GM18499 (cell line): ENCODE measurements at regions not wholly inside any gene's neighbourhood (a gene's known extent, or its start where the extent isn't known, plus 50 kb on each side); places are given as distances from the start of the nearest gene placed in this dataset.

Experiments
- ATAC-seq: cut with Tn5 transposase; IDR thresholded peaks from one replicate; pipeline ENCODE4 v1.9.1; 2021; ENCODE audit warnings: moderate number of reproducible peaks; ENCODE audit not compliant: insufficient read depth, unreplicated experiment

DNA sequence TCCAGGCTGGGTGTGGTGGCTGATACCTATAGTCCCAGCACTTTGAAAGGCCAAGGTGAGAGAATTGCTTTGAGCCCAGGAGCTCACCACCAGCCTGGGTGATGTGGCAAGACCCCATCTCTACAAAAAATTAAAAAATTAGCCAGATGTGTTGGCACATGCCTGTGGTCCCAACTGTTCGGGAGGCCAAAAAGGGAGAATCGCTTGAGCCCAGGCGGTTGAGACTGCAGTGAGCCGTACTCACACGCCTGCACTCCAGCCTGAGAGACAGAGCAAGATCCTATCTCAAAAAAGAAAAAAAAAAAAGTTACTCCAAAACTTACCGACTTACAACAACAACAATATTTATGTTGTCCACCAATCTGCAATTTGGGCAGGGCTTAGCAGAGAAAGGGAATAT, 178.0 kb upstream of the FN1 start:
- no peak for ATAC-seq

GRCh38 chr2:215613280-215613679, 177.4 kb upstream of the FN1 start:
- no peak for ATAC-seq

- no peak for ATAC-seq
Measured at GRCh38 chr2:215612786-215613185, 176.9 kb upstream of the FN1 start.

DNA sequence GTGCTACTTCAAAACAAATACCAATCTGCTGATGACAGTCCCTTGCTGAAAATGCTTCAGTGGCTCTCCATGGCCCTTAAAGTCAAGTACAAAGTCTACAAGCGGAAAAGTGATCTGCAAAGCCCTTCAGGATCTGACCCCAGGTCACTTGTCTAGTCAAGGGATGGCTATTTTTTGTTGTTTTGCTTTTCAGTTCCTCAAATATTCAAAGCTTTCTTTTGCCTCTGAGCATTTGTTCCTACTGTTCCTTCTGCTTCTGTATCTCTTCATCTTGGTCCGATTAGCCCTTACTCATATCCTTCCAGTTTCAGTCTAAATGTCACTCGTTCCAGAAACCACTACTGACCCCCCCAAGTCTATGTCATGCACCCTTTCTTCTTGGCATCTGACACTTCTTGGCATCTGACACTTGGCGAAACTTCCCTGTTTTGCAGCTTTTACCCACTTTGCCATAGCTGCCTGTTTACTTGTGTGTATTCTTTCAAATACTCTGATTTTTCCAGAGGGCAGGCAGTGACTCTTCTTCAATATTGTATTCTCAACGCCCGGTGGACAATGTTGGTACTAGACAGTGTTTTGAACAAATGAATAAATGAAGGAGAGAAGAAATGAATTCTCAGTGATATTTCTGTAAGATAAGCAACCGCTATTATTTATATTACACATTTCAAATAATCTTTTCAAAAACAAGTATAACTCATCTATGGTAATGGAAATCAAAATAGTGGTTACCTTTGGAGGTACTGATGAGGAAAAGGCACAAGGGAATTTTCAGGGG, 175.9 kb upstream of the FN1 start:
- no peak for ATAC-seq

- ATAC-seq: no peak
Measured at GRCh38 chr2:215609089-215610032, 173.5 kb upstream of the FN1 start.

DNA sequence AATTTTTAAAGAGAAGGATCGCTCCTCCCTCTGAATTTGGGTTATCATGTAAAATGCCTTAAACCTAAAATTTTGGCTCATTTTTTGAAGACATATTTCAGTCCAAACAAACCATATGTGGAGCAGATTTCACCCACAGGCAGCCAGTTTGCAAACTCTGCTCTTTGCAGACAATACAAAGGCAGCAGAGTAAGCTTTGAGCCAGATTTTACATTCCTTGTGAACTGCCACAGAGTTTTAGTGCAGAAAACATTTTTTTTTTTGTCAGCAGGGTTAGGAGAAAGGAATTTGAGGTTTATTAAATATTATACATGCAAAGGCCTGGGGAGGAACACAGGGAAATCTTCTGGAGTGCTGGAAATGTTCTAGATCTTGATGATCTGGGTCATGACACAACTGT, 171.9 kb upstream of the FN1 start:
- ATAC-seq: no peak

- ATAC-seq: no peak
Measured at GRCh38 chr2:215606219-215606618, 170.4 kb upstream of the FN1 start.

- ATAC-seq: no peak
Measured at GRCh38 chr2:215605214-215605613, 169.3 kb upstream of the FN1 start.

- no peak for ATAC-seq
Measured at GRCh38 chr2:215604606-215605005, 168.7 kb upstream of the FN1 start.

DNA sequence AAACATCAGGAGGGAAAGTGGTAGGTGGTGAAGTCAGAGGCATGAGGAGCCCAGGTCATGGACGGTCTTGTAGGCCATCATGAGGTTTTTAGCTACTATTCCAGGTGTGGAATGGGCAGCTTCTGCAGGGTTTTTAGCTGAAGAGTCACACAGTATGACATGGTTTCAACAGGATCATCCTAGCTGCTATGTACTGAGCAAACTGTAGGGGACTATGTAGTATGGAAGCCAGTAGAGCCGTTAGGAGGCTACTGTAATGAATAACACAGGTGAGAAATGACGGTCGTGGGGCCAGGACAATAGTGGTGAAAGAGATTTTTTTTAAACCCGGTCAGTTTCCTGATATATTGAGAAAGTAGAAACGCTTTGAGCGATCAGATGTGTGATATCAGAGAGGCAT, 167.6 kb upstream of the FN1 start:
- no peak for ATAC-seq

DNA sequence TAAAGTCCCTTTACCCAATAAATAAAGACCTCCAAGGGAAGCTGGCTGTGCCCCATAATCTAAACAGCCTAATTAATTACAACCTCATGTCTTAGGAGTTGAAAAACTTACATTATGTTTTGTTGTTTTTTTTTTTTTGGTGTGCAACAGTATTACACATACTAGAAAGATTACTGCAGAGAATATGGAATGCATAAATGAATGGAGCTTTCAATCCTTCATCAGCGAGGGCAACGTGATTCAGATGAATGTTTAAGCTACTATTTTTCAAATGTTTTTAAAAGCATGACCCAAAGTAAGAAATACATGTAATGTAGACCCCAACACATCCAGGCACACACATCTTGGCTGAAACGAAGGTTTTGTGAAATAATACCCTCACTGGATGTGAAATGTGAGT, 167.1 kb upstream of the FN1 start:
- ATAC-seq: no peak

DNA sequence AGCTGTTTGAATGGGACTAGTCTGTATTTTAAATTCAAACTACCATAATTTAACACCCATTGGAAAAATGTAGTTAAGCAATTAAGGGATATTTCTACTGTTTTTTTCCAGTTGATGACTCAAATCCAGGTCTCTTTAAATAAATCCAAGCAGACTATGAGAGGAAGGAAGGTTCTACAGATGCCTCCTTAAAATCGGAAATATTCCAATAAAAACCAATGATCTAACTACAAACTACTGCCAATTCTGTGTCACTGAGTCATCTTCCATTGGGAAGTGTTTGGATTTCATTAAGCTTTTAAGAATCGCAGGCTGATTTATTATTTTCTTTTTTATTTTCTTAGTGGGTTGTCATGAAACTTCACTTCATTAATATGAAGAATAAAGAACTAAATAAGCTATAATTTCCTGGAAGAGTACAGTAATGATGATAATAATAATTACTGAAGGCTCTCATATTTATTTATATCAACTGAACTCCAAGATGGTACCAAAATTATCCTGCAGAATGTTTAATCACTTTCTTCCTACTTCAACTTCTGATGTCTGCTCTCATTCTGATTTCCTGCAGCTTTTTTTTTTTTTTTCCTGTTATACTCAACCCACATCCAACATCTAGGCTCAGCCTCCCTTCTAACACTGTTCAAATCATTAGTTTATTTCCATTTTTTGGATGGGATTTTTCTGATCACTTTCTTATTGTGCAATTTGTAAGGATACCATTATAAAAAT, 166.3 kb upstream of the FN1 start:
- no peak for ATAC-seq

GRCh38 chr2:215601526-215601925, 165.7 kb upstream of the FN1 start:
- ATAC-seq: no peak

- ATAC-seq: no peak
Measured at GRCh38 chr2:215598376-215598975, 162.6 kb upstream of the FN1 start.

DNA sequence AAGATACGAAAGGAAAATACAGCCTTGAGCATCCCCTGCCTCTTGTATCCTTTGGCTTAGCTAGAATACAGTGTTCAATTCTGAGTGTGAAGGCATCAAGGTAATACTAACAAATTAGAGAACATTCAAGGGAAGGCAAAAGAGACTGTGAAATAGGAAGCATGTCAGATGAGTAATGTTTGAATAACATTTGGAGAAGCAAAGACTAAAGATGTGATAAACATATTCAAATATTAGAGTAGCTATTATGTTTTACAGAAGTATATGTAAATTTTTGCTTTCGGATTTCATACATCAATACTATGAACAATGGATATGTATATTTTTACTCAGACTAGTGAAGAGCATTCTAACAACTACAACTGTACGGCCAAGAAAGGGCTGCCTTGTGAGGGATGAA, 161.7 kb upstream of the FN1 start:
- ATAC-seq: no peak

- ATAC-seq: no peak
Measured at GRCh38 chr2:215594766-215595165, 158.9 kb upstream of the FN1 start.

DNA sequence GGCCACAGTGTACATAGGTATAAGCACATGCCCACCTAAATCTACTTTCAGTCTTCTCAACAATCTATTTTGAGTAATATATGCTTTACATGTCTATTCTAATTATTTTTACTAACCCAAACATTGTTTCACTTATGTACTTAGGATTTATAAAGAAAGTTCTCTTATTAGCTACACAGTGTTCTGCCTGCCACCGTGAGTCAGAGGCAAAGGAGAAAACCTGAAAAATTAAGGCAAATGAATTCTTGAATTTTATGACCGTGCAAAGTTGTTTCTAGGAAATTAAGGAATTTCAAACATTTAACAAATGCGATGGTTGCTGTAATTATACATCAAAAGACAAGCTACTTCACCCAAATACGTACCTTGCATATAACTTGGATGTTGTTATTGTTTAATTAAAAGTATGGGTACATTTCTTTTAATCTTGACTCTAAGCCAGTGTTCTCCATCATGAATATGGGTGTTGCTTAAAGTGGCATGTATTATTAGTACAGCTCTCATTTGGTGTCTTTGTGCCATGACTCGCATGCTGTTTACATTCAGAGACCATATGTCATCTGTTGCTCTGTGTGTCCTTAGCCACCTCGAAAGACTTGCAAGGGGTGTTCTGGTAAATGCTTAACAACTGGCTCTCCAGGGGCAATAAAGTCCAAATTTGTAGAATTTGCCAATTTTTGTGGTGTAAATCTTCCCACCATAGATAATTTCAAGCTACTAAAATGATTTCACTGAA, 154.3 kb upstream of the FN1 start:
- ATAC-seq: no peak

DNA sequence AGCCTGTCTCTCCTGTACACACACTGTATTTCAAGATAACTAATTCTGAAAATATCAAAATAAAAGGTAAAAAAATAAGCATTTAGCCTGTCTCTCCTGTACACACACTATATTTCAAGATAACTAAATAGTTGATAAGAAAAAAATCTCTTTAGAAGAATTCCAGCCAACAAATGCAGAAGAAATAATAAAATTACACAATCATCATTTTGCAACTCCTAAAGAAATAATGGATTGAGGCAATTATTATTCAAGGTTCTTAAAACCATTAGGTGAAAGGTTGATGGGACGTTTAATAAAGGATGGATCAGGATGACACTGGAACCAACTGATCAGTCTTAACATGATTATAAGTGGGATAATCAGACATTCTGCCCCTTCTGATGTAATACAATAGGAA, 148.0 kb upstream of the FN1 start:
- no peak for ATAC-seq

- ATAC-seq: no peak
Measured at GRCh38 chr2:215579809-215580208, 143.9 kb upstream of the FN1 start.

- ATAC-seq: no peak
Measured at GRCh38 chr2:215577356-215577755, 141.5 kb upstream of the FN1 start.
